GM10248 (cell line): ENCODE measurements at regions not wholly inside any gene's neighbourhood (a gene's known extent, or its start where the extent isn't known, plus 50 kb on each side); places are given as distances from the start of the nearest gene placed in this dataset.

Experiments used
- CTCF ChIA-PET: fragments of 300-600 bp; sonication (Branson Sonifier 250); formaldehyde crosslinking; extraction: SDS; loops from one replicate; lab custom pipeline; 2021; ENCODE audit warnings: antibody characterized with exemption; lab: Yijun Ruan, JAX
- POLR2A ChIA-PET: fragments of 350-650 bp; sonication (Branson Sonifier 250); formaldehyde crosslinking; extraction: SDS; loops from one replicate; lab custom pipeline; 2020; ENCODE audit warnings: antibody characterized with exemption; lab: Yijun Ruan, JAX
- DNase-seq: peaks from one replicate; pipeline ENCODE4 v3.0.0; 2012; ENCODE audit errors: extremely low spot score
- TF ChIP-seq, protein P1 (sequence below): IDR thresholded peaks from 2 replicates; pipeline ENCODE4 v1.5.1; 2012; ENCODE audit warnings: mild to moderate bottlenecking, low read depth; ENCODE audit errors: extremely low read depth, missing control alignments, control extremely low read depth

DNA sequence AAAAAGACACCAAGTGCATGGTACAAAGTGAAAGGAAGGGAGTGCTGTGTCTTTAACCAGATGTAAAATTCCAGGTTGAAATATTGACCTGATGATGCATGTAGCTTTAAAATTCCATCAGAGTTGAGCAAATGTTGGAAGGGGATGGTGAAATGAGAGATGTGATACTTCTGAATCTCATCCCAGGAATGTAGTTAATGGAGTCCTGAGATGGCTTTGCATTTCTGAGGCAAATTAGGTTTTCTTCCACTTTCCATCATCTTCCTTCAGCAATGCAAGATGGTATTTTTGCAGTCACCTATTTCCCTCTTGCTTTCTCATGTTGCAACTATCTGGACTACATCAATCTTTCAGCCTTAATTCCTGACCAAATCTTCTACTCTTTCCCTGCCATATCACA is 194.1 kb upstream of the MIR17HG start:
- DNase-seq, result no peak
- CTCF ChIA-PET, result no interaction called here
- TF ChIP-seq, protein P1, sequence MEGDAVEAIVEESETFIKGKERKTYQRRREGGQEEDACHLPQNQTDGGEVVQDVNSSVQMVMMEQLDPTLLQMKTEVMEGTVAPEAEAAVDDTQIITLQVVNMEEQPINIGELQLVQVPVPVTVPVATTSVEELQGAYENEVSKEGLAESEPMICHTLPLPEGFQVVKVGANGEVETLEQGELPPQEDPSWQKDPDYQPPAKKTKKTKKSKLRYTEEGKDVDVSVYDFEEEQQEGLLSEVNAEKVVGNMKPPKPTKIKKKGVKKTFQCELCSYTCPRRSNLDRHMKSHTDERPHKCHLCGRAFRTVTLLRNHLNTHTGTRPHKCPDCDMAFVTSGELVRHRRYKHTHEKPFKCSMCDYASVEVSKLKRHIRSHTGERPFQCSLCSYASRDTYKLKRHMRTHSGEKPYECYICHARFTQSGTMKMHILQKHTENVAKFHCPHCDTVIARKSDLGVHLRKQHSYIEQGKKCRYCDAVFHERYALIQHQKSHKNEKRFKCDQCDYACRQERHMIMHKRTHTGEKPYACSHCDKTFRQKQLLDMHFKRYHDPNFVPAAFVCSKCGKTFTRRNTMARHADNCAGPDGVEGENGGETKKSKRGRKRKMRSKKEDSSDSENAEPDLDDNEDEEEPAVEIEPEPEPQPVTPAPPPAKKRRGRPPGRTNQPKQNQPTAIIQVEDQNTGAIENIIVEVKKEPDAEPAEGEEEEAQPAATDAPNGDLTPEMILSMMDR, result no peak
- POLR2A ChIA-PET, result no interaction called here

DNA sequence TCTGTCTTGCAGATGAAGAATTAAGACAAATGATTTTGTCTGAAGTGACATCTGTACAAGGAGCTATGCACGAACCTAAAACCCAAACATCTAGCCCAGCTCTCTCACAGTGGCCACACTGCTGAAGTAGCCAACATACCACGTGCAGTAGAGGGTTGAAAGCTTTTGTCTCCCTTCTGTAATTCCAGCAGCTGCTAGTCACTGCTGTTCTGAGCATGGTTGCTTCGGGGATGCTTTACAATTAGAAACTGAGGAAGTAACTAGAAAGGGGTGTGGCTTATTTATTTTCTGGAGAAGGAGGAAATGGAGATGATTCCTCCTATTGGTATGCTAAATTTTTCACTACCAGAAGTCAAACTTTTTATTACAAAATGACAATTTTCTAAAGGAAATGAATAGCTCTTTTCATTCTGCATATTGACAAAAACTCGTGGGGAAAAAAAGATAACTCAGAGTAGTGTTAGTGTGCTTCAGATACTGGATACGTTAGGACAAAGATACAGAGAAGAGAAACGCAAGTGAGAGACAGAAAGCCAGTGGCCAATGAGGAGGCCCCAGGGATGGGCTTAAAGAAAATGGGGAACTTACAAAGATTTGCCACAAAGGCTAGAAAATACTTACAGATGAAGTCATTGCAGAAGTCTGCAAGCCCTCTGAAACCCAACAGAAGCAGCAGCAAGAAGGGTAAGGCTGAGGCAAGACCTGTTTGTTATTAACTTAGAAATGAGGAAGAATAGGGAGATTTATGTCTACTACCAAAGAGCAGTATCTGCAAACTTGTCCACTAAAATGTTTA is 192.7 kb upstream of the MIR17HG start:
- TF ChIP-seq, protein P1, result no peak
- CTCF ChIA-PET, result no interaction called here
- no peak for DNase-seq
- POLR2A ChIA-PET, result no interaction called here

DNA sequence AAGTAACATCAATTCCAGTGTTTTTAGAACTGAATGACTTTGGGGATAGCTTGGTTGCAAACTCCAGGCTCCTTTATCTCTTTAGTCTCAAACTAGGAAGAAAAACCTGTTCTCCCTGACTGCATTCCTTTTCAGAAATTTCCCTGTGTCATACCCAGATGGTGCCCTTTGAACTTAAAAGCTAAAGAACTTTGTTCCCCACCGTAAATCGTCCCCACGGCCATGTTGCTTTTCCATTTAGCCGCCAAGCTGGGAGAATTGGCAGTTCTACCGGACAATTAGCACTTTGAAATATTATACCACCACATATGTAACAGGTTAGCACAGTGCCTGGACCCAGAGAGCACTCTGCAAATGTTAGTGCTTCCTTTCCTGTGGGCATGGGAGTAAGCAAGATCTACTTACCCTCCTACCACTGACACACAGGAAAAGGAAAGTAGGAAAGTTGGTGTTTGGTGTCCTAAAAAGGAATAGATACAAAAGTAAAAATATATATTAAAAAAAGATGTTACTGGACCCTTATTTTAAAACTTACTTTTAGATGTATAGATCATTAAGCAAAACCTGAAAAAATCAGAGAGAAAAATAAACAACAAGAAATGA is 191.9 kb upstream of the MIR17HG start:
- no peak for DNase-seq
- ChIA-PET POLR2A (no interaction called here), CTCF (interaction anchor here (1.2 kb wide), 1 partner anchor 9 kb away, joined by 4 read pairs; no protein-coding TSS in a partner anchor)
- TF ChIP-seq, protein P1, result no peak

DNA sequence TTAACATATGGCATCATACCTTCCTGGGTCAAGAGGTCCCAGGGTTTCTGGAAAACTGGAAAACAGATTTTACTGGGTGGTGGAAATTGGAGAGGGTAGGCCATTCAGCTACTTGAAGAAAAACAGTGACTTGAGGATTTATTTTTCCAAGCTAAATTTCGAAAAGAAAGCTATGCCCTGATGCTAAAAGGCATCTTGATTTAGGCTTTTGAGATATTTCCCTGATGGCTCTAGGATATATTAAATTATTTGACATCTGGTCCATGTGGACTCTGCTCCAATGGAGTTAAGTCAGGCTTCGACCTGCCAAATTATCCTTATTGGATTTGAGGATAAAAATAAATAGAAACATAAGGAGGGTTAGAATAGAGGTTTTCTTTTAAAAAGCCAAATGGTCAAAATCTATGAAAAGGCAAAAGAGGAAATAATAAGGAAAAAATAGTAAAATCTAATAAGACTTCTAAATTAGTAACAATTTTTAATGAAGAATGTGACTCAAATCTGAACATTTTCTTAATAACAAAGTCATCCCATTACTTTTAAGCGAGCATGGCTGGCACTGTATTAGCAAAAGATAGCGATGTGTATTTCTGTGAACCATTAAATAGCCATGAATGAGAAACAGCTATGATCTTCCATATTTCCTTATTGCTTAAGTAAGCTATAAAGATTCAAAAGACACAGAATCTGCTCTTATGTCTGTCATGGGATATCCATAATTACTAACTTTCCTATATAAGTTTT is 190.0 kb upstream of the MIR17HG start:
- ChIA-PET POLR2A (no interaction called here), CTCF (interaction anchor here (1.6 kb wide), 2 partner anchors 13 to 16 kb away, joined by 3 to 4 read pairs; no protein-coding TSS in a partner anchor)
- DNase-seq, result no peak
- TF ChIP-seq, protein P1, result no peak

DNA sequence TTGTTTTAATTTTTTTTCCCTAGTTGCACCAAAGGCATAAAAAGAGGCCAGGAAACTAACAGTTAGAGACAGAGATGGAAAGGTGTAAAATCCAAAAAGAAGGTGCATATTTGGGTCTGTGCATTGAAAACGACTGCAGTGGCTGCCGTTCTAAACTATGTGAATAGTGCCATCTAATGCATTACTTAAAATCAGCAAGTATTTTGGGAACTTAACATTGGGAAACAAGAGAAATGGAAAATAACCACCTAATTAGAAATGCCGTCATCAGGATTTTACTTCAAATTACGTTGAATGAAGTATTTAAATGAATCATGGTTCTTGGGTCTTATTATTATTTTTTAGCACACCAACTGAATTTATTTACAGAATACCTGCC is 189.5 kb upstream of the MIR17HG start:
- ChIA-PET CTCF (interaction anchor here (1.6 kb wide), 1 partner anchor 16 kb away, joined by 3 read pairs; no protein-coding TSS in a partner anchor), POLR2A (no interaction called here)
- DNase-seq, result no peak
- TF ChIP-seq, protein P1, result no peak

DNA sequence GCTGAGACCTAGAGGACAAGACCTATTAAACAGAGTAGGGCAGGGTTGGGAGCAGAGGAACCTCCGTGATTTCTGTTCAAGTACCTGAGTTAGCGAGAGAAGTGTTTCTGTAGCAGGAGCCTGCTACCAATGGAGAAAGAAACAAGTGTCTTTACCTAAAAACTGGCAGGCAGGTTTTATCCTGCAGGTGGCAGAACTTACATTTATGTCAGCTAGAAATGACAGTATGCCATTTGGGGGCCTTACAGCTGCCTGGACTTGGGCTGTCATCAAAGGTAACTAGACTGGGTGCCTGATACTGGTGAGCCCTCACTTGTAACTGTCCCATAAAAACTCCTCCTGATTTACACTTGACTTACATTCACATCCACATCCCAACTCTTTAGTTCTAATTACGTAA is 185.3 kb upstream of the MIR17HG start:
- ChIA-PET POLR2A (no interaction called here), CTCF (interaction anchor here (1.0 kb wide), 1 partner anchor 85 kb away, joined by 3 read pairs; no protein-coding TSS in a partner anchor)
- DNase-seq, result no peak
- TF ChIP-seq, protein P1, result no peak
